Ishikawa (cell line): ENCODE measurements at regions not wholly inside any gene's neighbourhood (a gene's known extent, or its start where the extent isn't known, plus 50 kb on each side); places are given as distances from the start of the nearest gene placed in this dataset.

Experiments
- CEBPB ChIP-seq: IDR thresholded peaks from 2 replicates; pipeline ENCODE4 v1.6.1; 2012
- CREB1 ChIP-seq: IDR thresholded peaks from 2 replicates; pipeline ENCODE4 v1.6.1; 2012; ENCODE audit warnings: low read depth
- EGR1 ChIP-seq: IDR thresholded peaks from 2 replicates; pipeline ENCODE4 v1.6.1; 2012
- EP300 ChIP-seq: IDR thresholded peaks from 2 replicates; pipeline ENCODE4 v1.6.1; 2012; ENCODE audit warnings: borderline replicate concordance
- FOXM1 ChIP-seq: IDR thresholded peaks from 2 replicates; pipeline ENCODE4 v1.6.1; 2012; ENCODE audit warnings: low read depth, borderline replicate concordance
- MAX ChIP-seq: IDR thresholded peaks from 2 replicates; pipeline ENCODE4 v1.6.1; 2012
- NFIC ChIP-seq: IDR thresholded peaks from 2 replicates; pipeline ENCODE4 v1.6.1; 2012
- RAD21 ChIP-seq: IDR thresholded peaks from 2 replicates; pipeline ENCODE4 v1.6.1; 2012; ENCODE audit warnings: low read depth
- TAF1 ChIP-seq: IDR thresholded peaks from 2 replicates; pipeline ENCODE4 v1.6.1; 2012; ENCODE audit warnings: low read depth, mild to moderate bottlenecking
- TCF12 ChIP-seq: IDR thresholded peaks from 2 replicates; pipeline ENCODE4 v1.6.1; 2012; ENCODE audit warnings: low read depth
- TEAD4 ChIP-seq: IDR thresholded peaks from 2 replicates; pipeline ENCODE4 v1.6.1; 2012
- YY1 ChIP-seq: IDR thresholded peaks from 2 replicates; pipeline ENCODE4 v1.6.1; 2012; ENCODE audit warnings: low read depth
- ZBTB7A ChIP-seq: IDR thresholded peaks from 2 replicates; pipeline ENCODE4 v1.6.1; 2012; ENCODE audit warnings: low read depth
- TF ChIP-seq, protein P1 (sequence below): IDR thresholded peaks from 2 replicates; pipeline ENCODE4 v1.6.1; 2012
- TF ChIP-seq, protein P2 (sequence below): IDR thresholded peaks from 2 replicates; pipeline ENCODE4 v1.6.1; 2012; ENCODE audit warnings: low read depth, mild to moderate bottlenecking

- TF ChIP-seq, protein P1, sequence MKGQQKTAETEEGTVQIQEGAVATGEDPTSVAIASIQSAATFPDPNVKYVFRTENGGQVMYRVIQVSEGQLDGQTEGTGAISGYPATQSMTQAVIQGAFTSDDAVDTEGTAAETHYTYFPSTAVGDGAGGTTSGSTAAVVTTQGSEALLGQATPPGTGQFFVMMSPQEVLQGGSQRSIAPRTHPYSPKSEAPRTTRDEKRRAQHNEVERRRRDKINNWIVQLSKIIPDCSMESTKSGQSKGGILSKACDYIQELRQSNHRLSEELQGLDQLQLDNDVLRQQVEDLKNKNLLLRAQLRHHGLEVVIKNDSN: no peak
- no peak for TF ChIP-seq YY1
- no peak for TF ChIP-seq CEBPB
- TF ChIP-seq CREB1: no peak
- no peak for TF ChIP-seq TEAD4
- no peak for TF ChIP-seq EGR1
- no peak for TF ChIP-seq RAD21
Measured at GRCh38 chr1:229191066-229191674, 79.7 kb upstream of the RAB4A start.

DNA sequence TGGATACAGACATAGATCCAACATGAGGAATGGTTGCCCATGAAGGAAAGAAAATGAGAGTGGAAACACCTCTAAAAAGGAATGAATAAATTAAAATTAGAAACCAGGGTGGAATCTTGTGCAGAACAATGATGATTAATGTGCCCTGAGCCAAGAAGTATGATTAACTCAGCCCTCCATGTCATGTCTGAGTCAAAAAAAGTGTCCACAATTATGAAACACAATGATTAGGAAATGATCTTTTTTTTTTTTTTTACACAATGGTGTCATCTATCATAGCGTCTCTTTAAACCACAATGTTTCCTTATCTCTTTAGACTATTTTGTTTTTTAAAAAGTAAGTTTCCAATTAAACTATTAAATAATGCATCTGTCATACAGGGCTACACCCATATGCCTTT is 78.9 kb upstream of the RAB4A start:
- no peak for TF ChIP-seq CREB1
- TF ChIP-seq, protein P2, sequence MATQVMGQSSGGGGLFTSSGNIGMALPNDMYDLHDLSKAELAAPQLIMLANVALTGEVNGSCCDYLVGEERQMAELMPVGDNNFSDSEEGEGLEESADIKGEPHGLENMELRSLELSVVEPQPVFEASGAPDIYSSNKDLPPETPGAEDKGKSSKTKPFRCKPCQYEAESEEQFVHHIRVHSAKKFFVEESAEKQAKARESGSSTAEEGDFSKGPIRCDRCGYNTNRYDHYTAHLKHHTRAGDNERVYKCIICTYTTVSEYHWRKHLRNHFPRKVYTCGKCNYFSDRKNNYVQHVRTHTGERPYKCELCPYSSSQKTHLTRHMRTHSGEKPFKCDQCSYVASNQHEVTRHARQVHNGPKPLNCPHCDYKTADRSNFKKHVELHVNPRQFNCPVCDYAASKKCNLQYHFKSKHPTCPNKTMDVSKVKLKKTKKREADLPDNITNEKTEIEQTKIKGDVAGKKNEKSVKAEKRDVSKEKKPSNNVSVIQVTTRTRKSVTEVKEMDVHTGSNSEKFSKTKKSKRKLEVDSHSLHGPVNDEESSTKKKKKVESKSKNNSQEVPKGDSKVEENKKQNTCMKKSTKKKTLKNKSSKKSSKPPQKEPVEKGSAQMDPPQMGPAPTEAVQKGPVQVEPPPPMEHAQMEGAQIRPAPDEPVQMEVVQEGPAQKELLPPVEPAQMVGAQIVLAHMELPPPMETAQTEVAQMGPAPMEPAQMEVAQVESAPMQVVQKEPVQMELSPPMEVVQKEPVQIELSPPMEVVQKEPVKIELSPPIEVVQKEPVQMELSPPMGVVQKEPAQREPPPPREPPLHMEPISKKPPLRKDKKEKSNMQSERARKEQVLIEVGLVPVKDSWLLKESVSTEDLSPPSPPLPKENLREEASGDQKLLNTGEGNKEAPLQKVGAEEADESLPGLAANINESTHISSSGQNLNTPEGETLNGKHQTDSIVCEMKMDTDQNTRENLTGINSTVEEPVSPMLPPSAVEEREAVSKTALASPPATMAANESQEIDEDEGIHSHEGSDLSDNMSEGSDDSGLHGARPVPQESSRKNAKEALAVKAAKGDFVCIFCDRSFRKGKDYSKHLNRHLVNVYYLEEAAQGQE: no peak
- no peak for TF ChIP-seq TAF1
- TF ChIP-seq TEAD4: no peak
- TF ChIP-seq CEBPB: no peak
- TF ChIP-seq MAX: no peak
- no peak for TF ChIP-seq FOXM1
- TF ChIP-seq TCF12: no peak
- no peak for TF ChIP-seq YY1
- no peak for TF ChIP-seq EP300
- TF ChIP-seq EGR1: no peak
- no peak for TF ChIP-seq ZBTB7A
- TF ChIP-seq RAD21: no peak
- TF ChIP-seq, protein P1: no peak
- TF ChIP-seq NFIC: no peak

DNA sequence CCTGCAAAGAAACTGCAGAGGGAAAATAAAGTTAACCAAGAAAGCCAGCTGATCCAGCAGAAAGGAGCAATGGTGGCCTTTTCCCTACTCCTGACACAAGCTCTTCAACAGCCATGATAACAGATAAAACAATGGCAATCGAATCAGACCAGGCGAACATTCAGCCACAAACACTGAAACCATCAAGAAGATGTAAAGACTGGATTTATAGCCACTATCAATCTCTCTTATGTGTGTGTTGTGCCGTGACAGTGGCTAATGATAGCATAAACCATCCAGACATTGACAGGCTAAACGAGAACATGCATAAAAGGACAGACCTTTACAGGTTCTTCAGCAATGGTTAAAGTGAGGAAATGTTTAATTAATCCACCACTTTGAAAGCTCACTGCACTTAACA is 78.1 kb upstream of the RAB4A start:
- TF ChIP-seq, protein P2: no peak
- TF ChIP-seq YY1 (no peak), TAF1 (no peak)

GRCh38 chr1:229194096-229194495 is 76.8 kb upstream of the RAB4A start:
- TF ChIP-seq MAX (no peak), RAD21 (no peak), CREB1 (no peak), EGR1 (no peak), YY1 (no peak), ZBTB7A (no peak), NFIC (no peak), TEAD4 (no peak)
- TF ChIP-seq, protein P1: no peak

- no peak for TF ChIP-seq FOXM1
- no peak for TF ChIP-seq NFIC
- TF ChIP-seq TEAD4: no peak
- TF ChIP-seq, protein P2: no peak
- no peak for TF ChIP-seq CEBPB
- no peak for TF ChIP-seq YY1
- no peak for TF ChIP-seq MAX
- no peak for TF ChIP-seq ZBTB7A
- no peak for TF ChIP-seq TCF12
- TF ChIP-seq TAF1: no peak
- TF ChIP-seq RAD21: no peak
- TF ChIP-seq EP300: no peak
- TF ChIP-seq CREB1: no peak
- TF ChIP-seq, protein P1: no peak
- TF ChIP-seq EGR1: no peak
Measured at GRCh38 chr1:229195246-229195645, 75.7 kb upstream of the RAB4A start.
